HG03558 (cell line): ENCODE measurements at regions not wholly inside any gene's neighbourhood (a gene's known extent, or its start where the extent isn't known, plus 50 kb on each side); places are given as distances from the start of the nearest gene placed in this dataset.
"Not testable (repeated sequence)": the region's sequence is repeated elsewhere in the genome, so short reads cannot be mapped to it uniquely, and the experiment has no call there.

Experiments used
- ATAC-seq: cut with Tn5 transposase; IDR thresholded peaks from one replicate; pipeline ENCODE4 v1.9.1; 2021; ENCODE audit warnings: moderate number of reproducible peaks; ENCODE audit not compliant: unreplicated experiment; ENCODE audit errors: extremely low read depth

GRCh38 chr9:78882481-78882880 lies 585.6 kb downstream of the PSAT1 start:
- no peak for ATAC-seq

- ATAC-seq = no peak
These were observed 587.8 kb downstream of the PSAT1 start for GRCh38 chr9:78884611-78885150.

GRCh38 chr9:78892182-78892581 lies 595.3 kb downstream of the PSAT1 start:
- no peak for ATAC-seq

- no peak for ATAC-seq
These were observed 595.8 kb downstream of the PSAT1 start for GRCh38 chr9:78892769-78893168.

- no peak for ATAC-seq
These were observed 597.0 kb downstream of the PSAT1 start for GRCh38 chr9:78893774-78894401.

GRCh38 chr9:78896479-78896878 lies 599.6 kb downstream of the PSAT1 start:
- ATAC-seq = no peak

GRCh38 chr9:78898234-78898633 lies 601.3 kb downstream of the PSAT1 start:
- no peak for ATAC-seq

GRCh38 chr9:78899006-78899405 lies 602.1 kb downstream of the PSAT1 start:
- ATAC-seq = no peak

- no peak for ATAC-seq
These were observed 603.6 kb downstream of the PSAT1 start for GRCh38 chr9:78900500-78900899.

GRCh38 chr9:78902051-78902450 lies 605.1 kb downstream of the PSAT1 start:
- no peak for ATAC-seq

- no peak for ATAC-seq
These were observed 606.7 kb downstream of the PSAT1 start for GRCh38 chr9:78903581-78903980.

GRCh38 chr9:78904686-78905085 lies 607.8 kb downstream of the PSAT1 start:
- no peak for ATAC-seq

GRCh38 chr9:78905387-78905786 lies 608.5 kb downstream of the PSAT1 start:
- ATAC-seq = no peak

GRCh38 chr9:78905986-78906755 lies 609.2 kb downstream of the PSAT1 start:
- no peak for ATAC-seq

- no peak for ATAC-seq
These were observed 612.6 kb downstream of the PSAT1 start for GRCh38 chr9:78909566-78909965.

- ATAC-seq = not testable (repeated sequence)
These were observed 620.0 kb downstream of the PSAT1 start for GRCh38 chr9:78916884-78917283.

- no peak for ATAC-seq
These were observed 622.1 kb downstream of the PSAT1 start for GRCh38 chr9:78918976-78919375.

GRCh38 chr9:78919701-78920100 lies 622.8 kb downstream of the PSAT1 start:
- no peak for ATAC-seq

GRCh38 chr9:78921341-78921740 lies 624.4 kb downstream of the PSAT1 start:
- ATAC-seq = no peak

- no peak for ATAC-seq
These were observed 627.2 kb downstream of the PSAT1 start for GRCh38 chr9:78923966-78924659.
